NB4 (cell line): ENCODE measurements at regions not wholly inside any gene's neighbourhood (a gene's known extent, or its start where the extent isn't known, plus 50 kb on each side); places are given as distances from the start of the nearest gene placed in this dataset.

Experiments used
- POLR2A ChIP-seq: IDR thresholded peaks from 2 replicates; pipeline ENCODE4 v1.6.1; 2011; ENCODE audit warnings: mild to moderate bottlenecking; ENCODE audit not compliant: insufficient read length; ENCODE audit errors: extremely low read depth
- TF ChIP-seq, protein P1 (sequence below): IDR thresholded peaks from one replicate; pipeline ENCODE4 v1.5.1; 2012; ENCODE audit warnings: low read depth, low read length

GRCh38 chr3:113156816-113157333 is 54.5 kb upstream of the BOC start:
- TF ChIP-seq, protein P1, sequence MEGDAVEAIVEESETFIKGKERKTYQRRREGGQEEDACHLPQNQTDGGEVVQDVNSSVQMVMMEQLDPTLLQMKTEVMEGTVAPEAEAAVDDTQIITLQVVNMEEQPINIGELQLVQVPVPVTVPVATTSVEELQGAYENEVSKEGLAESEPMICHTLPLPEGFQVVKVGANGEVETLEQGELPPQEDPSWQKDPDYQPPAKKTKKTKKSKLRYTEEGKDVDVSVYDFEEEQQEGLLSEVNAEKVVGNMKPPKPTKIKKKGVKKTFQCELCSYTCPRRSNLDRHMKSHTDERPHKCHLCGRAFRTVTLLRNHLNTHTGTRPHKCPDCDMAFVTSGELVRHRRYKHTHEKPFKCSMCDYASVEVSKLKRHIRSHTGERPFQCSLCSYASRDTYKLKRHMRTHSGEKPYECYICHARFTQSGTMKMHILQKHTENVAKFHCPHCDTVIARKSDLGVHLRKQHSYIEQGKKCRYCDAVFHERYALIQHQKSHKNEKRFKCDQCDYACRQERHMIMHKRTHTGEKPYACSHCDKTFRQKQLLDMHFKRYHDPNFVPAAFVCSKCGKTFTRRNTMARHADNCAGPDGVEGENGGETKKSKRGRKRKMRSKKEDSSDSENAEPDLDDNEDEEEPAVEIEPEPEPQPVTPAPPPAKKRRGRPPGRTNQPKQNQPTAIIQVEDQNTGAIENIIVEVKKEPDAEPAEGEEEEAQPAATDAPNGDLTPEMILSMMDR, result no peak
- TF ChIP-seq POLR2A, result no peak
